Progenitor cell of endocrine pancreas (in vitro differentiated cells): ENCODE measurements at regions not wholly inside any gene's neighbourhood (a gene's known extent, or its start where the extent isn't known, plus 50 kb on each side); places are given as distances from the start of the nearest gene placed in this dataset.

ENCODE experiments used
- DNase-seq: peaks from one replicate; pipeline ENCODE4 v3.0.0; 2021; ENCODE audit warnings: low spot score; ENCODE audit not compliant: unreplicated experiment
- H3K27ac Mint-ChIP-seq: 2 replicates; pipeline ENCODE4 v1.8.0; 2021; ENCODE audit warnings: mild to moderate bottlenecking, moderate library complexity, mixed read lengths
- H3K27me3 Mint-ChIP-seq: 2 replicates; pipeline ENCODE4 v1.8.0; 2021; ENCODE audit warnings: mixed read lengths
- H3K36me3 Mint-ChIP-seq: 2 replicates; pipeline ENCODE4 v1.8.0; 2022; ENCODE audit warnings: mixed read lengths; ENCODE audit not compliant: insufficient read depth
- H3K4me1 Mint-ChIP-seq: 2 replicates; pipeline ENCODE4 v1.8.0; 2021; ENCODE audit warnings: low read depth, mixed read lengths
- H3K4me3 Mint-ChIP-seq: 2 replicates; pipeline ENCODE4 v1.8.0; 2021; ENCODE audit warnings: low read depth, mild to moderate bottlenecking, moderate library complexity, mixed read lengths
- H3K9me3 Mint-ChIP-seq: 2 replicates; pipeline ENCODE4 v1.8.0; 2021; ENCODE audit warnings: low read depth, mixed read lengths
- CTCF ChIP-seq: fragments of 200-600 bp; sonication (generic); IDR thresholded peaks from one replicate; pipeline ENCODE4 v1.5.0; 2021; ENCODE audit warnings: antibody characterized with exemption, mild to moderate bottlenecking; ENCODE audit not compliant: unreplicated experiment

GRCh38 chr11:25776238-25776637, 555.7 kb upstream of the ANO3 start:
- Mint-ChIP-seq H3K4me1 (no peaks in the 10 kb centered on the region), H3K9me3 (no peaks in the 10 kb centered on the region), H3K4me3 (no peak overlapping the region), H3K27ac (no peak overlapping the region), H3K27me3 (no peaks in the 10 kb centered on the region), H3K36me3 (no peaks in the 10 kb centered on the region)
- DNase-seq: no peak
- no peak for TF ChIP-seq CTCF

- H3K4me3 Mint-ChIP-seq: no peak overlapping the region
- no peaks in the 10 kb centered on the region for H3K36me3 Mint-ChIP-seq
- H3K27me3 Mint-ChIP-seq: no peaks in the 10 kb centered on the region
- TF ChIP-seq CTCF: no peak
- H3K4me1 Mint-ChIP-seq: no peaks in the 10 kb centered on the region
- H3K27ac Mint-ChIP-seq: no peak overlapping the region
- H3K9me3 Mint-ChIP-seq: peaks cover under 1% of the 10 kb centered on the region
- no peak for DNase-seq
Measured at GRCh38 chr11:25777343-25777742, 554.6 kb upstream of the ANO3 start.

- H3K36me3 Mint-ChIP-seq: no peaks in the 10 kb centered on the region
Measured at GRCh38 chr11:25779033-25779432, 552.9 kb upstream of the ANO3 start.

GRCh38 chr11:25787416-25787815, 544.5 kb upstream of the ANO3 start:
- Mint-ChIP-seq H3K4me3 (no peak overlapping the region), H3K27me3 (no peaks in the 10 kb centered on the region), H3K4me1 (no peaks in the 10 kb centered on the region), H3K9me3 (peaks cover 6% of the 10 kb centered on the region), H3K27ac (no peak overlapping the region), H3K36me3 (no peaks in the 10 kb centered on the region)
- no peak for TF ChIP-seq CTCF
- no peak for DNase-seq

More at GRCh38 chr11:25779033-25779432, 552.9 kb upstream of the ANO3 start:
- DNase-seq: no peak
- H3K4me3 Mint-ChIP-seq: no peak overlapping the region
- H3K27me3 Mint-ChIP-seq: no peaks in the 10 kb centered on the region
- H3K4me1 Mint-ChIP-seq: no peaks in the 10 kb centered on the region
- no peak overlapping the region for H3K27ac Mint-ChIP-seq
- no peak for TF ChIP-seq CTCF
- H3K9me3 Mint-ChIP-seq: peaks cover 8% of the 10 kb centered on the region

- Mint-ChIP-seq H3K4me1 (no peaks in the 10 kb centered on the region), H3K27ac (no peak overlapping the region), H3K9me3 (no peaks in the 10 kb centered on the region), H3K27me3 (no peaks in the 10 kb centered on the region), H3K36me3 (no peaks in the 10 kb centered on the region), H3K4me3 (no peak overlapping the region)
- DNase-seq: no peak
- TF ChIP-seq CTCF: no peak
Measured at GRCh38 chr11:25790396-25790795, 541.5 kb upstream of the ANO3 start.

GRCh38 chr11:25793637-25794036, 538.3 kb upstream of the ANO3 start:
- no peaks in the 10 kb centered on the region for H3K9me3 Mint-ChIP-seq
- no peak for DNase-seq
- no peaks in the 10 kb centered on the region for H3K36me3 Mint-ChIP-seq
- H3K4me1 Mint-ChIP-seq: no peaks in the 10 kb centered on the region
- no peak overlapping the region for H3K4me3 Mint-ChIP-seq
- no peak overlapping the region for H3K27ac Mint-ChIP-seq
- TF ChIP-seq CTCF: no peak
- H3K27me3 Mint-ChIP-seq: no peaks in the 10 kb centered on the region
